Activated CD8-positive, alpha-beta memory T cell treated with anti-CD3 and anti-CD28 coated beads, Interleukin-2, amount 50 U/mL, for 24 hours (primary cell): ENCODE measurements at regions not wholly inside any gene's neighbourhood (a gene's known extent, or its start where the extent isn't known, plus 50 kb on each side); places are given as distances from the start of the nearest gene placed in this dataset.

Experiments
- DNase-seq: peaks from one replicate; pipeline ENCODE4 v3.0.0-alpha.2; 2020; ENCODE audit errors: extremely low read depth

DNA sequence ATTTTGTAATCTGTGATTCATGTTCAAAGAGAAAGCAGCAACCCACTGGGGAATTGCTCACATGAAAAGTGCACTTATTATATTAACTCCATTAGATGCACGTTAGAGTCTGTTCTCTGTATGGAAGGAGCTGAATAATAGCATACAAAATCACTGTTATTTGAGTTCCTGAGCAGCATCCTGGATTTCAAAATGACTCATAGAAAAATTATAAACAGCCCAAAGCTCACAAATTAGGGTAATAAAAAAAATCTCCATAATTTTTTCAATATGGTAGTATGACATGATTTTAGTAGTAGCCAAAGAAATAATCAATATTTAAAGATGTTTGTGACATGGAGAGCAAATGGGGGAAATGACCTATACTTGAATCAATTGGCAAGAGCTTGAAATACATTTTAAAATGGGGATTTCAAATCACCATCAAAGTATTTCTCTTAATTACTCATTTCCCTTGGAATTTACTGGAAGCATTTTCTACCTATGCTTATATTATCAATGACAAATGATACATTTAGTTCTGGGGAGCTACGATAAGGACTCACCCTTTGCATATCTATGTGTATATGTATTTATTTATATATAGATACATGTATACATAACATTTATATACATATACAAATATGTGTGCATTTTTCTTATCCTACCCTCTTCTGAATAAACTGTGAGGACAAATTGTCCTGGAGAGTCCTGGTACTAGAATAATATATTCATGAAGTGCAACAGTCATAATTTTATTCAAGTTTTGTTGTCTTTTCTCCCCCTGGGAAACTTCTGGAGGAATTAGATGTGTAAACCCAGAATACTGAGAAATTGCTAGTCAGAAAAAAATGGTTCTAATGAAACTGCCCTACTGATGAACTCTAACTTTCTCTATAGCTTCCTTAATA lies 116.3 kb downstream of the RPL22L1 start:
- DNase-seq, result no peak

DNA sequence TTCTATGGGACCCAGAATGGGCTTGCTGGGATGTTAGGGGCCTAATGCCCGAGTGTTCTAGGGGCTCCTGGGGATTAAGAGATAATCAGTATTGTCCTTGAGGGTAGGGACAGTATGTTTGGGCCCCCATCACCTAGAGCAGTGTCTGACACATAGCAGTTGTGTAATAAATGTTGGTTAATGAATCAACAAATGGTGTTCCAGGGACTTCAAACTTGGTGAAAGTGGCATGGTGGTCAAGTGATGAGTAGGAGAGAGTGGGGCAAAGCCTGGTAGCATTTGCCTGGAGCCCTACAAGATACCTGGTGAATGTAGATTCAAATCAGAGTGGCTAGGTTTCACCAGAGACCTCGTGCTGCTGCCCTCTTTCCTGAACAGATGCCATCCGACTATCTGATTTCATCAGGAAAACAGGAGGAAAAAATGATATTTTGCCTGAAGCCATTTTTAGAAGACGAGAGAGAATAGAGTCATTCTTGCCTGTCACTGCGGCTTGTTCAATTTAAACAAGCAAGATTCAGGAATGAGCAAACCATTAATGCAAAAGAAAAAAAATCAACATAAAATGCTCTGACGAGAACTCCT lies 117.3 kb downstream of the RPL22L1 start:
- no peak for DNase-seq

DNA sequence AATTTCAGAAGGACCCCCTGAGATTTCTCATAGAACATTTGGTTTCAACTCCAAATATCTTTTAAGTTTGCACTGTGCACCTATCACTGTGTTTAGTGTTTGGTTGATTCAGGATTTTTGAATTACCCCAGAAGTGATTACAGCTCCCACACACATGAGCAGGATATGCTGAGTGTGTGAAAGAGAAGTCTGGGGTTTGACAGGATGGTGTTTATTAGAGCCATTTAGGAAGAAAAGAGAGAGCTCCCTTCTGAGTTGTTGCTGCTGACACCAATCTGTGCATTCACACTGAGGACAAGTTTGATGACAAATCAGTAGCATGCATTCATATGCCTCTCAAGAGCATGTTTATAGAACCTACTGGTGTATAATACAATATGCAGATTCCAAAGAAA lies 118.1 kb downstream of the RPL22L1 start:
- DNase-seq, result no peak

DNA sequence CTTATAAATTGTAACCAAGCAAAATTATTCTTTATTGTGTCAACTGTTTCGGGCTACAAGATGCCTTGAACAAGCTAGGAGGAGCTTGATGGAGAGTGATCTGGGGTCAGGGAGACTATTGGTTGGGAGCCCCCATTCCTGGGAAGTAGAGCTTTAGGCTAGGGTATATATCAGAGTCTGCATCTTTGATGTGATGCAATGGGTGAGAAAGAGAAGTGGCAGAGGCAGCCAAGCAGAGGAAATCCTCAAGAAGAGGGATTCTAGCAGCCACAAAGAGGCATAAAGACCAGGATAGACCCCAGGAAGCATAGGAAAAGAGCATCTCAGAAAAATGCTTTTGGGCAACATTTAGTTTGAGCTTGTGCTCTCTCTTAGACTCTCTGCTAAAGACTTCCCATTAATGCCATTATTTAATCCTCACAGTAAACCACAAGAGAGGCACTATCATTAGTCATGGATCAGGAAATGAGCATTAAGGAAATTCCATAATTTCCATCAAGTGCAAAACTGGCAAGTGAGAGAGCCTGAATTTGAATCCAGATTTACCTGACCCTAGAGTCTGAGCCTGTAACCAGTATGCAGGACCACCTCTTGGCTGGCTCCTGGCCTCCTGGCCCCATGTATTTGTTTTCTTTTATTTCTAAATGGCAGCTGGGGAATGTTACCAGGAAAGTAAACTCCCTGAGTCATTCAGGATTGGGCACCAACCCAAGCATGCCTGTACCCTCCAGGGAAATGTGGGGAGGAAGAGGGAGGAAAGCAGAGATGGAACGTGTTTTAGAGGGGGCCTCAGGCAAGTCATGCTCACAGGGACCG lies 118.7 kb downstream of the RPL22L1 start:
- DNase-seq, result no peak

DNA sequence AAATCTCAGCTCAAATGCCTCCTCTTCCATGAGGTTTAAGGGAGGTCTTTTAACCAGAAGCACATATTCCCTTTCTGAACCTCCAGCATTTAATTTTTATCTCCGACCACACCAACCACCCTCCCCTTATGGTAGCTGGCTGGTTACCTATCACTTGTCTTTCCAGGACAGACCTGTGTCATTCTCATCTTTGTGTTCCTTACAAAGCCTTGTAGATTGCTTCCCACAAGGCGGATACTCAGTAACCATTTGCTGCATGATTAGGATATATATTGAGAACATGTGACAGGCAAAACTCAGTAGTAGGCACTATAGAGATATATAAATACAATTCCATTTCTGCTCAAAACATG lies 119.5 kb downstream of the RPL22L1 start:
- DNase-seq, result no peak

DNA sequence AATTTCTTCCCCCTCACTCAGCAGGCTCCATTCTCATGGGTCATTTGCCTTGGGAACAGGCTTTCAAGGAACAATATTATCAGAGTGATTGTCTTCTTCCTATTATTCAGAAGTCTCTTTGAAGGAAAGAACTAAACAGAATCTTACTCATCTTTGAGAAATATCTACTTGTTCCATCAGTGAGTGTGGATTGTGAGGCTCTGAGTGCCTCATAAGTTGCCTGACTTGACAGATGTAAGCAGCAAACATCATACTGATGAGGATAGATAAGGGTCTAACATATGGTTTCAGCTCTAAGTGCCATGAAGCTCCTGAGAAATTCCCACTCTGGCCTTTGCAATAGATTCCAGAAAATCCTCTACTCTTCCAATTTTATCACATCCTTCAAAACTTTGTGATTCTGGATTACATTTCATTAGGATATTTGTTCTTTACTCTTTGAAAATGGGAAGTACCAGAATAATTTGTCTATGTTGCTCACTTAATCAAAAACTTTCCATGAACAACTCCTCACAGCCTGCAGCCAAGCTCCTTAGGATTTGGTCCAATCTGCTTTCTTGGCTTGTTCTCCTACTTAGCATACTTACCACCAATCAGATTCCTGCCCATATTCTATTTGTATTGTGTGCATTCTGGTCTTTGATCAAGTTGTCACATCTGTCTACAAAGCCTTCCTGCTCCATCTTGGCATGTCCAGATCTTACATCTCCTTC lies 120.1 kb downstream of the RPL22L1 start:
- no peak for DNase-seq

DNA sequence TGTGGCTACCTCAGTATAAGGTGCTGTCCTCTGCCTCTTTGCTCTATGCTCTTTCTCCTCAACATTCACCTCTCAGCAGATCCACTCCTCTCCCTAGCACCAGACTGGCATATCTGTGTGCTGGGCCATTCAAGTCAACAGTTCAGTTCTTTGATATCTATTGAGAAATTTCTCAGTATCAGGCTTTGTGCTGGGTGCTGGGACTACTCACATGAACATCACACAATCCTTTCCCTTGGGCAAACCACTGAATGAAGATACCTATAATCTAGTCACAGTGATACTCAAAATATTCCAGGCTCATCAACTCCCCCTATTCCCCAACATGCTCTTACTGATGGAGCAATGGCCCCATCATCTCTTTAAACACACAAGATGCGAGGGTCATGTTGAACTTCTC lies 120.8 kb downstream of the RPL22L1 start:
- no peak for DNase-seq

DNA sequence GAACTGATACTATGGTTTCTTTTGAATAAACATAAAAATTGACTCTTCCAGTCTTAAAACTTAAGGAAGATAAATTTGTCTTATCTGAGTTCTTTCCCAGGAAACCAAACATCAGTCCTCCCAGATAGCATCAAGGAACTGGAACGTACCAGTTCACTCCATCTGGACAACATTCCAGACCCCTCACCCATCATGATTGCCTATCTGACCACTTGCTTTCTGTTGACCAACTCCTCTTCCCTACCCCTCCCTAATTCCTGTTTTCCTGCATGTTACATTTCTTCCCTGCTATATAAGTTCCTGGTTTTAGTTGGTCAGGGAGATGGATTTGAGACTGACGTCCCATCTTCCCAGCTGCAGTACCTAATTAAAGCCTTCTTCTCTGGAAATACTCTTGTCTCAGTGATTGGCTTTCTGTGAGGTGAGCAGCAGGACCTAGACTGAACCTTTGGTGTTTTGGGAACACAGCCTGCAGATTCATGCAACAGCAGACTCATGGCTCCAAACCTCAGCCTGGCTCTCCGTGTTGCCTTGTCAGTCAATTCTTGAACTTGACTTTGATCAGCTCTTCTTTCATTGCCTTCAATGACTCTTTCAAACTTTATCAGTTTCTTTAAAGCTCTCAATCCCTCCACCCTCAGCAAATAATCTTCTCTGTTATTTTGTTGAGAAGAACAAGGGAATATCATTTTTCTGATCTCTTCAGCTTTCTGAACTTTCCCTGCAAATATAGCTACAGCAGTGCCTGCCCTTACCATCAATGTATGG lies 123.6 kb downstream of the RPL22L1 start:
- no peak for DNase-seq

DNA sequence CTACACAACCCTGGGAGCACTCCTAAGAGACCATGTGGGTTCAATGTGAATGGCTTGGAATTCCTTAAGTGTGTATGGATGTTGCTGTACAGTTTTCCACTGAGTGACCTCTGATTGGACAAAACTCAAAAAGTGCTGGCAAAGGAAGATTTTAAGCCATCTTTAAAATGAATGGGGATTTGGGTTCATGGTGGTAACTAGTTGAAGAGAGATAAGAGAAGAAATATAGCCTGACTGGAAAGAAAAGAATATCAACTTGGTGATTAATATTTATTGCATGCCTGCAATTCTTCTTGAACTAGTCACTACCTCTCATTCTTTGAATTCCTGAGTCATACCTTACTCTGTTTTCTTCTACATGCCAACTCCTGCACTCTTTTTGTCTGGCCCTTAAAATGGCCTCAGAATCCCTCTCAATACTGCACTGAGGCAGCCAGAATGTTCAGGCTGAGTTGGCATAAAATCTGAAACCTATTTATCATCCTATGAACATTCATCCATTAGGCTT lies 124.7 kb downstream of the RPL22L1 start:
- no peak for DNase-seq

DNA sequence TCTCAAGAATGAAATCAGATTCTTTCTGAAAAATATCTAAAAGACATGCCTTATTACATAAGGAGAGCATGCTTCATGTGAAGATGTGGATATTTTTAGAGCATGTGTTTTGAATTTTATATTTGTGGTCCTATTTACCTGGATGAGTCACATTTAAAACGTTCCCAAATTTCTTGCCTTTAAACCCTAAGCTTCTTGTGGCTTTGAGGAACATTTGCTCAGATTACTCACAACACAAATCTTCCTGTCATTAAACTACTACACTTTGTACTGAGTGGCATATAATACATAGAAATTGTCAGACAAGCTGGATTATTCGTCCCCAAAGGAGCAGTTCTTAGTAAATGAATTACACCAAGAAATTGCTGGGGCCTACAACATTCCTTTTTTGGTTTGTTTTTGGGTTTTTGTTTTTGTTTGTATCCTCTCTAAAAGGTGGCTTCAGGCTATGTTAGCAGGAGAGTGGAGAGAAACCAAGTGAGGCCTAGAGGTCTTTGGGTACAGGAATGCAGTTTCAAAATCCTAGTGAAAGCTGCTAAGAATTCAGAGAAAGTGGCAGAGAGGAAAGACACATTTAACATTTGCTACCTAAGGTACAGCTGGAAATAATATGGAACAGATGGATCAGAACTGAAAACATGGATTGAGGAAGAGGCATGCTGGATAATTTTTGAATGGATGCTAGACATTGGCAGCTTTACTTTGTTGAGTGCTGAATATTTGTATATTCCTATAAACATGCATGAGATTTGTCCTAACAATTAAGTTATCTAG lies 128.1 kb downstream of the RPL22L1 start:
- no peak for DNase-seq

DNA sequence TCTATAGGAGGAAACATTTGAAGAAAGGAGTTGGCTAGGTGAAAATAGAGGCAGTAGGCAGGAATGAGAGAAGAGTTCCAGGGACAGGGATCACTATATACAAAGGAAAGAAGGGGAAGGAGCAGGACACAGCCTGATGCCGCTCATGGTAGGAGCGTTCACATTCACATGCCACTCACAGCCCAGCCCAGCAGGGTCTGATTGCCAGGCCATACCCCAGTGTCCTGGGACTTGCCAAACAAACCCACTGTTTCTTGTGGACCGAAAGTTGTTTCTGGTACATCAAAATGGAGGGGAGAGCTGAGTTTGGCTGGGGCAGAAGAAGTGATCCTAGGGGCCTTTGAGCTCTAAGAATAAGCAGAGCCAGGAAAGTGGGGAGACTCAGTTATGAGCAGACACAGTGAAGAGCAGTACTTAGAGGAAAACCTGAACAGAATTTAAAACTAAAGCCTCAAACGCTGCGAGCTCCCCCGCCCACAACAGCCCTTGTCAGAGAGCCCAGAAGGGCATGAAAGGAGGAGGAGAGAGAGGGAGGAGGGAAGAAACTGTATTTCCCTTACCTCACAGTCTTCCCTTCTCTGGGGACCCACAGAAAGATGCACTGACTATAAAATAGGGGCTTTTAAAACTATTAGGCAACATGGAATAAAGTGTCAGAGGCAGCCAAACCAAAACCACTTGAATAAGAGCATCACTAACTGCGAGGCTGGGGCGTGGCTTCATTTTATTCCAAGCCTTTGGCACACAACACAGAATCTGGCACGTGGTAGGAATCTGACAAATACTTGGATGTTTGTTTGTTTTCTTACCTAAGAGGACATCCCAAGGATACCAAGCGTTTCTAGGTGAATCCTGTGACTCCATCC lies 129.0 kb downstream of the RPL22L1 start:
- DNase-seq, result no peak

DNA sequence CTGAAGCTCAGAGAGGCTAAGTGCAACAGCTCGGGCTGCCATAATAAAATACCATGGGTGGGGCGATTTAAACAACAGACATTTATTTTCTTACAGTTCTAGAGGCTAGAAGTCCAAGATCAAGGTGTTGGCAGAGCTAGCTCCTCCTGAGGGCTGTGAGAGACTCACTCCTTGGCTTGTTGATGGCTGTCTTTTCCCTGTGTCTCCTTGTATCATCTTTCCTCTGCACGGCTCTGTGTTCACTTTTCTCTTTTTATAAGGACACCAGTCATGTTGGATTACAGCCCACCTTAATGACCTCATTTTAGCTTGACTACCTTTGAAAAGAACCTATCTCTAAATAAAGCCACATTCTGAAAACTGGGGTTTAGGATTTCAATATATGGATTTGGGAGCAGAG lies 129.7 kb downstream of the RPL22L1 start:
- no peak for DNase-seq

DNA sequence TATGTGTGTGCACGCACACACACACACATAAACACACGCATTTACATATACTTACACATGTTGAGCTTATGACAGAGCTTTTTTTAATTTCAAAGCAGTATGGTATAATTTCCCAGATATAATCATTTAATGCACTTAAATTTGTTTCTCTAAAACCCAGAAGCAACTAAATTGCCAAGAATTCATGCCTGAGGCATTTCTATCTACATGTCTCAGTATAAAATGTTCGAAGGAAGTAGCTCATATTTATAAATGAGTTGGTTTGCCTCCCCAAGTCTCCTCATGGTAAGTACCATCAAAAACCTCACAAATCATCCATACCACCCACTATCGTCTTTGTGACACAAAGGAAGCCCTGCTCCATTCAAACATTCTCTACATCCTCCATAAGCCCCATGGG lies 130.6 kb downstream of the RPL22L1 start:
- no peak for DNase-seq

DNA sequence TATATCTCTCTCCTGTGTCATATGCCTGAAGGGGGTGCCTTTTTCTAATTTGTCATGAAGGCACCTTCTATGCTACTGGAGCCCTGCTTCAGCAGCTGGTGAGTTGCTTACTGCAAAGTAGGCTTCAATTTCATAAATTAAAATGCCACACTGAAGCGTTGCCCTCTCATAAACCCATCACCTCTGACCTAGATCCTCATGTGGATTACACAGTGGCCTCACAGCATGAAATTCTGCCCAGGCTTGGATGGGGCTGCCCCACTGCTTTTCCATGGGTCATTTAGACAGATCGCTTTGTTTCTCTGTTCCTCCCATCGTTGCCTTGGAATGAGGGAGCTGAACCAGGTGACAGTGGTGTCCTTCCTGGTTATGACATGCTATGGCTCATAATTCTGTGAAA lies 131.2 kb downstream of the RPL22L1 start:
- no peak for DNase-seq

DNA sequence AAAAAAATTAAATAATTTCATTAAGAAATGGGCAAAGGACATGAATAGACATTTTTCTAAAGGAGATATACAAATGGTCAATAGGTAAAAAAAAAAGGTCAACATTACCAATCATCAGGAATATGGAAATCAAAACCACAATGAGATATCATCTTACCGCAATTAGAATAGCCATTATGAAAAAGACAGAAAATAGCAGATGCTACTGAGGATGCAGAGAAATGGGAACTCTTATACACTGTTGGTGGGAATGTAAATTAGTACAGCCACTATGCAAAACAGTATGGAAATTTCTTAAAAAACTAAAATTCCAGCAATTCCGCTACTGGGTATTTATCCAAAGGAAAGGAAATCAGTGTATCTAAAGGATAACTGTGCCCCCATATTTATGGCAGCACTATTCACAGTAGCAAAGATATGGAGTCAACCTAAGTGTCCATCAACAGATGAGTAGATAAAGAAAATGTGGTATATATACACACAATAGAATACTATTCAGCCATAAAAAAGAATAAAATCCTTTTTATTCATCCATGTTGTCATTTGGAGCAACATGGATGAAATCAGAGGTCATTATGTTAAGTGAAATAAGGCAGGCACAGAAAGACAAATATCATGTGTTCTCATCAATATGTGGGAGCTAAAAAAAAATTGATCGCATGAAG lies 132.4 kb downstream of the RPL22L1 start:
- no peak for DNase-seq

DNA sequence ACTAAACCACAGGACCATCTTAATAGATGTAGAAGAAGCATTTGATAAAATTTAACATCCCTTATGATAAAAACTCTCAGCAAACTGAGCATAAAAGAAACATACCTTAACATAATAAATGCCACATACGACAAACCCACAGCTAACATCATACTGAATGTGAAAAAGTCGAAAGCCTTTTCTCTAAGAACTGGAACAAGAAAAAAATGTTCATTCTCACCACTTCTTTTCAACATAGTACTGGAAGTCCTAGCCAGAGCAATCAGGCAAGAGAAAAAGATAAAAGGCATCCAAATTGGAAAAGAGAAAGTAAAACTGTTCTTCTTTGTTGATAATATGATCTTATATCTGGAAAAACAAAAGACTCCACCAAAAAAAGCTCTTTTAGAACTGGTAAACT lies 134.2 kb downstream of the RPL22L1 start:
- no peak for DNase-seq

DNA sequence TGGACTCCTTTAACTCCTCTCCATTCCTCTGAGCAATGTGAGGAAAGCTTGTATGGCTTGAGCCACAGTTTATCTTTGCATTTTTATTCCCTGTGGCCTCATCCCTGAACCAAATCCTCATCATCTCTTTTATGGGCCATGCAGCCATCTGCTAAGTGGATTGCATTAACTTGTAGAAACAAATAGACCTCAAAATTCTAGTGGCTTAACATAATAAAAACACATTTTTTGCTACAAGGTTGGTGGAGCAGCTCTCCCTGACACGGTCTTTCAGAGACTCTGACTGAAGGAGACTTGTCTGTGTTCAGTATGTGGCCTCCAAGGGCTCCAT lies 135.3 kb downstream of the RPL22L1 start:
- no peak for DNase-seq

DNA sequence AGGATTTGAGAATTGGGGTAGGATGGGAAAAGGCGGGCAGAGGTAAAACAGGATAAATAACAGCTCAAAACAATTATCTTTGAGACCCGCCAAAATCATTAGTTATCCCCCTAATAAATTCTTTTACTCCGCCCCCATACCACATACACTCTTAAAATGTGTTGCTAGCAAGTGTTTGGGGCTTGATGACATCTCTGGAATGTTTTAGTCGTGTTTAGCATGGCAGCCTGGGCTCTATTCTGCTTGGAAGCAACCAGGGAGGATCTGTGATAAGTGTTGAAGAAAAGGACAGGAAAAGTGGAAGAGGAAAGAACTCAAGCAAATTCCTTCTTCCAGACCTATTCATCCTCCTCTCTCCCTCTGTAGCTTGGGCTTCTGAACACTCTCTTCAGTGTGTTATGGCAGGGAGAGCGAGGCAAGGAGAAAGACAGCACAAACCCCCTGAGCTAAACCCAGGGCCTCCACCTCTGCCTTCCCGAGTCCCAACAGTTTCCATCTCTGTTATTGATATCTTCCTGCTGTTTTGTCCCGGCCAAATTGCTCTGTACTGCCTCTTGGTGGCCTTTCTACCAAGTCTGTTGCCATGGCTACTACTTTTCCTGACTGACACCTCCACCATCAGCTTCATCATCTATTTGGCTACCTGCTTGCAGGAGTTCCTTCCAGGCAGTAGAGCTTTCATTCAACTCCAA lies 135.8 kb downstream of the RPL22L1 start:
- DNase-seq, result no peak
